ENCODE measurements at regions not wholly inside any gene's neighbourhood (a gene's known extent, or its start where the extent isn't known, plus 50 kb on each side); places are given as distances from the start of the nearest gene placed in this dataset.
"Not testable (repeated sequence)": the region's sequence is repeated elsewhere in the genome, so short reads cannot be mapped to it uniquely, and the experiment has no call there.

DNA sequence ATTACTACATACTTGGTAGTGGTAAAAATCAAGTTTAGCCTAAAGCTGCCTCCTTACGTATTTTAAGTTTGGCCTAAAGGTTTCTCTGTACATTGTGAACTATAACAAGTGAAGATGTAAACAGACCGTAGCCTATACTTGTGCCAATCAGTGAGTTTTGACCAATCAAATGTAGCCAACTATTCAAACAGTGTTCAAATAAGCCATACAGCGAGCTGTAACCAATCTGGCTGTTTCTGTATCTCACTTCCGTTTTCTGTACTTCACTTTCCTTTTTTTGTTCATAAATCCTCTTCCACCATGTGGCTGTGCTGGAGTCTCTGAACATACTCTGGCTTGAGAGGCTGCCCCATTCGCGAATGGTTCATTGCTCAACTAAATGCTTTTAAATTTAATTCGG, 2504.6 kb downstream of the PCDH9 start:
- DNase-seq, result no peak

- no peak for DNase-seq
Observed at GRCh38 chr13:64723724-64724123, 2506.4 kb downstream of the PCDH9 start.

DNA sequence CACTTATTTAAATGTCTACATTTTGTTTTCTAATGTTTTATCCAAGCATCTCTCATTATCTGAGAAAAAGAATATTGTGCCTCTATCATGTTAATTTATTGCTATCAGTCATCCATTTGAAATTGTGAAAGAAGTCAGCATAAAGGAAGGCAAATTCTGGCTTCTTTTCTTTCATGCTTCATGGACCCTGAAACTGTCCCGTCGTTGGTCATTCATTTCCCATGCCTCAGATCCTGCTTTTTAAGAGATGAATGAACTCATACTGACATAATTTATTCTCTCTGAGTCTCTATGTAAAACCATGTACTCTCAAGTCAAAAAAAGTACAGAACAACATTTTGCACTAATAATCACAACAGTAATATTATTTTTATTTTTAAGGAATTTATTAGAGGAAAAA, 2512.0 kb downstream of the PCDH9 start:
- DNase-seq, result no peak

GRCh38 chr13:64716936-64717335, 2513.2 kb downstream of the PCDH9 start:
- no peak for DNase-seq

DNA sequence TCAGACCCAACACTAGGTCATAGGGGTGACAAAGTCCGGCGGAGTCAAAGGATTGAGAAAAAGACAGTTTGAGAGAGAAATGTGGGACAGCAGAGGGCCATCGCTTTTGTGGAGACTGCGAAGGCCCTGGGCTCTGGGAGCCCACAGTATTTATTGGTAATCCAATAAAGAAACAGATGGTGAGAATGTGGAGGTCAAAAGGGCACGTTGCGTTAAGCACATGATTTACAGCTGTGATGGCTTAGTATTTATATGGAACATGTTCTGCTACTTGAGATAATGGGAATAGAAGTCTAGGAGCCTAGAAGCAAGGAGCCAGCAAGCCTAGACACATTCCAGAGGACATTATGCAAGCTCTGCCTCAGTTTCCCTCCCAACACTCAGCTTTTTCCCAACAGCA, 2521.1 kb downstream of the PCDH9 start:
- DNase-seq, result no peak

DNA sequence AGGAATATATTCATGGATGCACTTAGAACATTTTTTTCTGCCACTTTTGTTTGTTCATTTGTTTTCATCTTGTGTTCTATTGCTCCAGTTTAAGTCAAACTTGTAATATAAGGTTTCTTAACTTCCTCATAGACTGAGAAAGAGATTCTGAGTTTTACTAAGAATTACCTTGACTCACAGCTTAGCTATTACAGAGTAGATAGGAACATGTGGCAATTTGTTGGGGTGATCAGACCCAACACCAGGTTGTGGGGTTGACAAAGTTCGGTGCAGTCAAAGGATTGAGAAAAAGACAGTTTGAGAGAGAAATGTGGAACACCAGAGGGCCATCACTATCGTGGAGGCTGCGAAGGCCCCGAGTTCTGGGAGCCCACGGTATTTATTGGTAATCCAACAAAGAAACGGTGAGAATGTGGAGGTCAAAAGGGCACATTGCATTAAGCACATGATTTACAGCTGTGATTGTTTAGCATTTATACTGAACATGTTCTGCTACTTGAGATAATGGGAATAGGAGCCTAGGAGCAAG, 2526.0 kb downstream of the PCDH9 start:
- no peak for DNase-seq

GRCh38 chr13:64697226-64697625, 2532.9 kb downstream of the PCDH9 start:
- DNase-seq, result no peak

DNA sequence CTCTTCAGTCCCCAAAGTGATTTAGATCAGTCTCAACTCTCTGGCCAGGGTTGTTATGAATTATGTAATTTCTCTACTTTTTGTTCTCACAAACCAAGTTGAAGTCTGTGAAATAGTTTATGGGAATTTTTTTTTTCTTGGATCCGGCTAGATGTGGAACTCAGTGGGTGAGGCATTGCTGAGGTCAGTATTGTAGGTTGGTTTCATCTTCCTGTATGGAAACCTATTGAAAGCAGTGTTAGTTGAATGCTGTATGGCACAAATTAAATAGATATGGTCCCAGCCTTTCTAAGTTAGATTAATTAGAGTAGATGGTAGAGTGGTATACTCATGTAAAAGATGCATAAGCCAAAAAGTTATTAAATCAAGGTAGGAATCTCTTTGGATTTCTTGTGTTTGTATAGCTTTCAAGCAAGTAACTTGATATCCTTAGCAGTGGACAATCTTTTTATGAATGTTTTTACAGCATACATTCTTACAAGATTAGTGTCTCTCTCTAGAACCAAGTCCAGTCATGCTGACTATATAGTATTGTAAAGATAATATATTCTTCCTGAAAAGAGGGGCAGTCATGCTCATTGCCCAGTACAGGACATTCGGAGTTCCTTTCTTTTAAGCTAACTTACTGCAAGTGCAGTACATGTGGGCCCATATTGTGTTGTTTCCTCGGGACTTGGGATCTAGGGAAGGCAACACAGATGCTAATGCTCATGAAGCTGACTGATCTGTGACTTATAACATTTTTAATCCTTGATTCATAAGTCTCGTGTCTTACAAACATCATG, 2541.1 kb downstream of the PCDH9 start:
- DNase-seq, result no peak

- not testable (repeated sequence) for DNase-seq
Observed at GRCh38 chr13:64686536-64686935, 2543.6 kb downstream of the PCDH9 start.

- no peak for DNase-seq
Observed at GRCh38 chr13:64684685-64685431, 2545.3 kb downstream of the PCDH9 start.

DNA sequence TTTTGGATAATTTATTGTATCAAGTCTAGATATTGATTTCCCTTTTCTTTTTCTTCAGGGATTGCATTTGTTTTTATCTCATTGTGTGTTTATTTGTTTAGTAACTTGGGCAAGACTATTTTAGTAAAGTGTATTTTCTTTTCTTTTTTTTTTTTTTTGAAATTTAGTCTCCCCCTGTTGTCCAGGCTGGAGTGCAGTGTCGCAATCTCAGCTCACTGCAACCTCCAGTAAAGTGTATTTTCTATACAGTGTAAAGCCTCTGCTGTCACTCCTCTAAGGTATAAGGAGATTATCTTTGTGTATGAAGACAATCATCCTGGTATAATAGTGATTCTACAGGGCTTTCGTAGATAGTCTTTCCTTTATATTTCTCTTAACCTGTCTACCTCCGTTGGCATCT, 2546.0 kb downstream of the PCDH9 start:
- no peak for DNase-seq

DNA sequence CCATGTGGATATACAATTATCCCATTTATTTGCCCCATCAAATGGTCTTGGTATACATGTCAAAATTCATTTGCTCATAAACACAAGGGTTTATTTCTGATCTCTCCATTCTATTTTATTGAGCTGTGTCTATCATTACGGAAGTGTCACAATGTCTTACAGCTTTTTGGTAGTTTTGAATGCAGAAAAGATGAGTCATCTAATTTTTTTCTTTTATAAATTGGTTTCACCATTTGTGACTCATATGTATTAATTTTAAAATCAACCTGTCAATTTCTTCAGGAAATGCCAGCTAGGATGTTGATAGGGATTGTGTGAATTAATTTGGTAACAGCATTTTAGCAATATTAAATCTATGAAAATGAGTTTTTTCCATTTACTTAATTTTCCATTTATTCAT, 2549.4 kb downstream of the PCDH9 start:
- DNase-seq, result no peak

GRCh38 chr13:64675255-64675892, 2554.8 kb downstream of the PCDH9 start:
- DNase-seq, result no peak

DNA sequence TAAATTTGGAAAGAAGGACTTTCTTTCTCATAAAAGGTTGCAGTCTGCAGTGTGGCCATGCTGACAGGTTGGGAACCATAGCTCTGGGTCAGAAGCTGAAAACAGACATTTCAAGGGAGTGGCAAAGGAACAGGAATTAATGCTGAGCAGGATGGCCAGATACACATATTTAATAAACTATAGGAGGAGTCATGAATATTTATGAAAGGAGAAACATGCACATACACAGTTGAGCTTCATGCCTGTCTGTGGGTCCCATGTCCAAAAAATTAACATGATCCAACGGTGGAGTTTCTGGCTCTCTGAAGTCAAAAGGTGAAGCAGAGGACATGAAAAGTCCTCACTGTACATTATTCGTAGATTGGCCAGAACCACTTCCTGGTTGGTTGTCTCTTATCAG, 2556.0 kb downstream of the PCDH9 start:
- DNase-seq, result no peak

DNA sequence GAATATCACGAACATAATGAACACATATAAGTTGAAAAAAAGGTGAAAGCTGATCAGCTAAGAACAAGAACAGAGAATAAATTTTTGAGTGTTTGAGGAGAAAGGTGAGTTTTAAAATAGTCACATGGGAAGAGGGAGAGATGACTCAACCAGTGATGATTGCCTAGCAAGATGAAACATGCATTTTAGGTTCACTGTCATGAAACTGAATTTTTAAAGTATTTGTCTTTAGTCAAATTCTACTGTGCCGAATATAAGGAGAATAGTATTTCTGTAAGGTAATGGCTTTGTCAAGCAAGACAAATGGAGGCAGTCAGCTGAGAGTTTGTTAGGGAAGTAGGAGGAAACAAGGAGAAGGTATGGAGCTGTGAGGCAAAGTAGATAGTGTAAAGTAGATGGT, 2557.4 kb downstream of the PCDH9 start:
- DNase-seq, result no peak

- no peak for DNase-seq
Observed at GRCh38 chr13:64662887-64663593, 2567.1 kb downstream of the PCDH9 start.

- no peak for DNase-seq
Observed at GRCh38 chr13:64648293-64648692, 2581.8 kb downstream of the PCDH9 start.

DNA sequence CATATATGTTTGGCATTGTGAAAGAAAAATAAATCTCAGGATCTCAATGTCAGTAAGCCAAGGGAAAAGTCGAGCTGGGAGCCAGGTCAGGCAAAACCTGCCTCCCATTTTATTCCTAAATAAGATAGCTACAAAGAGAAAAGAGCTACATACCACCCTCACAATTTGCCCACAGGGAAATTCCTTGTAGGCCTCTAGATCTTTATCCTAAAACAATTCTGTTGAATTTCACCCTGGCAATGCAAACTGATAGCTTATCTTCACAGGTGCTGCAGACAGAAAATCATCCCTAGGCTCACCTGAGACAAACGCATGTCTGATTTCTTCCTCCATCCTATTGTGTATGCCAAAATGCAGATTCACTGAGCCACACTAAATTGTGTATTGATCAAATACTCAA, 2587.1 kb downstream of the PCDH9 start:
- no peak for DNase-seq

DNA sequence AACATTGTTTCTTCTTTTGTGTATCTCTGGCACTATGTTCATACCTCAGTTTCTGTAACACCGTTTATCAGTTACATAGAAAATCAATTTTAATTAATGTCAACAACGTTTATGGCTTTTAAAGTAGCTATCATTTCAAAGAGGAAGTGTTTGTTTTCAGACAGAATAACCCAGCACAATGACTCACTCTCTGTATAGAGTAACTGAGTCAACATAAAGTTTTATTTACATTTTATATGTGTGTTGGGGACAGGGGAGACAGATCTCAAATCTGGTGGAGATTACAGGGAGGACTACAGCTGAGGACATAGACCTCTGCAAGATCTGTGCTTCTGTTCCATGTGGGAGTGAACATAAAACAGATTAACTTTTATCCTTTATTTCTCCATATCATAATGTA, 2590.1 kb downstream of the PCDH9 start:
- no peak for DNase-seq

DNA sequence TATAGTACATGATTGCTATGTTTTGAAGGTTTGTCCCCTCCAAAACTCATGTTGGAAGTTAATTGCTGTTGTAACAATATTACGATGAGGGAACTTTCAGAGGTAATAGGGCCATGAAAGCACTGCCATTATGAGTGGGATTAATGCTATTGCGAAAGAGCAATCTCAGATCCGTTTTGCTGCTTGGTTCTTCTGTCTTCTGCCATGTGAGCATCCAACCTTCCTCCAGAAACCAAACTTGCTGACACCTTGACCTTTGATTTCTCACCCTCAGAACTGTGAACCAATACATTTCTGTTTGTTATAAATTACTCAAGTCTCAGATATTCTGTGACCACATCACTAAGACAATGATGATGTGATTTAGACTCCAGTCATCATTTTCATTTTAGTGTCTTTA, 2590.9 kb downstream of the PCDH9 start:
- DNase-seq, result no peak

- DNase-seq, result no peak
Observed at GRCh38 chr13:64633948-64634347, 2596.2 kb downstream of the PCDH9 start.

DNA sequence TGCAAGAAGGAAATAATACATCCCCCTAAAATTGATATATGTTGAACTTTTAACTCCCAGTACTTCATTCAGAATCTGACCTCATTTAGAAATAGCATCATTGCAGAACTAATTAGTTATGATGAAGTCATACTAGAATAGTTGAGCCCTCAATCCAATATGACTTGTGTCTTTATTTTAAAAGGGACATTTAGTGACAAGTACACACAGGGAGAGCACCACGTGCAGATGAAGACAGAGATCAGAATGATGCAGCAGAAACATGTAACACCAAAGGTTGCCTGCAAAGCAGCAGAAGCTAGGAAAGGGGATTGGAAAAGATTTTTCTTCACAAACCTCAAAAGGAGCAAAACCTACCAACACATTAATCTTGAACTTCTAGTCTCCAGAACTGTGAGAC, 2602.5 kb downstream of the PCDH9 start:
- no peak for DNase-seq

DNA sequence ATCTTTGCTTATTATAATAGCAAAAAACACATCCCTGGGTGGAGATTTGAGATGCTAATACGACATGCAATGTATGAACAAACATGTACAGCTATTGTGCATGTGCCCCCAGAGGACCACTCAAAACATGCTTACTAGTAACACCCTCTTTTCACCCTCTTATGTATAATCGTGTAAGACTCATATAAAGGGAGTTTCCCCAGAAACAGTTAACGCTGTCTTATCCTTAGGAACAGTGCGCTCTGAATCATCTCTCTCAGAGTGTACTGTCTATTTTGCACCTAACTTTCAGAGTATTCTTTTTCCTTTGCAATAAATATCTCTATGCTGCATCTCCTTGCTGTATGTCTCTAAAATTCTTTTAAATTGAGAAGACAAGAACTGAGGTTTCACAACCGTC, 2604.0 kb downstream of the PCDH9 start:
- DNase-seq, result no peak
